Neural cell (in vitro differentiated cells): ENCODE measurements at regions not wholly inside any gene's neighbourhood (a gene's known extent, or its start where the extent isn't known, plus 50 kb on each side); places are given as distances from the start of the nearest gene placed in this dataset.

Experiments
- H2AFZ ChIP-seq: fragments of 200-600, 300-800 bp; sonication (generic), shearing (Covaris generic); 2 replicates; pipeline ENCODE4 v1.6.0; 2014; ENCODE audit warnings: low read depth, mild to moderate bottlenecking, antibody characterized with exemption, low read length, moderate library complexity
- H3F3A ChIP-seq: fragments of 200-600 bp; shearing (Covaris generic); 2 replicates; pipeline ENCODE4 v1.6.1; 2016; ENCODE audit warnings: mild to moderate bottlenecking, moderate library complexity, mixed read lengths, antibody characterized with exemption, low read length; ENCODE audit not compliant: insufficient read depth, poor library complexity, severe bottlenecking
- H3K27ac ChIP-seq: fragments of 200-600, 300-800 bp; sonication (generic), shearing (Covaris generic); 2 replicates; pipeline ENCODE4 v1.5.1; 2014; ENCODE audit warnings: mild to moderate bottlenecking, low read length, moderate library complexity
- H3K27me3 ChIP-seq: fragments of 300-800, 200-600 bp; sonication (generic), shearing (Covaris generic); 2 replicates; pipeline ENCODE4 v1.6.0; 2014; ENCODE audit warnings: mild to moderate bottlenecking, low read depth, low read length, moderate library complexity; ENCODE audit not compliant: insufficient read depth
- H3K36me3 ChIP-seq: fragments of 300-800, 200-600 bp; sonication (generic), shearing (Covaris generic); 2 replicates; pipeline ENCODE4 v1.5.1; 2014; ENCODE audit warnings: mild to moderate bottlenecking, antibody characterized with exemption, low read length, moderate library complexity; ENCODE audit not compliant: insufficient read depth
- H3K4me2 ChIP-seq: fragments of 300-800, 200-600 bp; sonication (generic), shearing (Covaris generic); 2 replicates; pipeline ENCODE4 v1.6.0; 2014; ENCODE audit warnings: mild to moderate bottlenecking, low read length
- H3K4me3 ChIP-seq: fragments of 300-800, 200-600 bp; sonication (generic), shearing (Covaris generic); 2 replicates; pipeline ENCODE4 v1.5.1; 2014; ENCODE audit warnings: mild to moderate bottlenecking, low read length, moderate library complexity
- H3K79me2 ChIP-seq: fragments of 200-600 bp; shearing (Covaris generic); replicated peaks from 2 replicates; pipeline ENCODE4 v1.6.0; 2014; ENCODE audit warnings: mild to moderate bottlenecking, low read length, moderate library complexity; ENCODE audit not compliant: insufficient read depth
- H3K9ac ChIP-seq: fragments of 300-800, 200-600 bp; sonication (generic), shearing (Covaris generic); 2 replicates; pipeline ENCODE4 v1.6.1; 2016; ENCODE audit warnings: mild to moderate bottlenecking, low read length, mixed read lengths
- H3K9me2 ChIP-seq: fragments of 200-600 bp; shearing (Covaris generic); 2 replicates; pipeline ENCODE4 v1.6.1; 2016; ENCODE audit warnings: mild to moderate bottlenecking, low read length, mixed read lengths; ENCODE audit not compliant: insufficient read depth
- H3K9me3 ChIP-seq: fragments of 200-600, 300-800 bp; sonication (generic), shearing (Covaris generic); 2 replicates; pipeline ENCODE4 v1.6.1; 2016; ENCODE audit warnings: mild to moderate bottlenecking, mixed run types, low read length, moderate library complexity, mixed read lengths
- H4K20me1 ChIP-seq: fragments of 200-600 bp; shearing (Covaris generic); 2 replicates; pipeline ENCODE4 v1.6.1; 2016; ENCODE audit warnings: mild to moderate bottlenecking, mixed run types; ENCODE audit not compliant: insufficient read depth
- EP300 ChIP-seq: fragments of 450-650 bp; conservative IDR thresholded peaks from 2 replicates; pipeline ENCODE4 v1.6.1; 2014; ENCODE audit warnings: antibody characterized with exemption, mild to moderate bottlenecking, moderate library complexity; ENCODE audit not compliant: poor library complexity, severe bottlenecking
- EZH2 ChIP-seq: fragments of 200-600, 300-800 bp; shearing (Covaris generic), sonication (generic); IDR thresholded peaks from 2 replicates; pipeline ENCODE4 v1.6.1; 2014; ENCODE audit warnings: antibody characterized with exemption, low read length, borderline replicate concordance, mild to moderate bottlenecking; ENCODE audit not compliant: insufficient read depth, poor library complexity, severe bottlenecking
- MXI1 ChIP-seq: fragments of 450-650 bp; conservative IDR thresholded peaks from 2 replicates; pipeline ENCODE4 v1.6.1; 2014; ENCODE audit warnings: antibody characterized with exemption, mild to moderate bottlenecking; ENCODE audit not compliant: poor library complexity, severe bottlenecking
- POLR2AphosphoS5 ChIP-seq: IDR thresholded peaks from 2 replicates; pipeline ENCODE4 v1.6.1; 2012
- RAD21 ChIP-seq: fragments of 450-650 bp; conservative IDR thresholded peaks from 2 replicates; pipeline ENCODE4 v1.6.1; 2014; ENCODE audit warnings: antibody characterized with exemption, mild to moderate bottlenecking, moderate library complexity
- REST ChIP-seq: IDR thresholded peaks from 2 replicates; pipeline ENCODE4 v1.6.1; 2012; ENCODE audit warnings: borderline replicate concordance
- SMC3 ChIP-seq: fragments of 450-650 bp; conservative IDR thresholded peaks from 2 replicates; pipeline ENCODE4 v1.6.1; 2014; ENCODE audit warnings: antibody characterized with exemption, mild to moderate bottlenecking, moderate library complexity; ENCODE audit not compliant: poor library complexity
- TAF1 ChIP-seq: IDR thresholded peaks from 2 replicates; pipeline ENCODE4 v1.6.1; 2012; ENCODE audit warnings: low read depth
- TF ChIP-seq, protein P1 (sequence below): fragments of 450-650 bp; IDR thresholded peaks from 2 replicates; pipeline ENCODE4 v1.5.1; 2014; ENCODE audit warnings: antibody characterized with exemption, mild to moderate bottlenecking, moderate library complexity; ENCODE audit not compliant: poor library complexity, severe bottlenecking

GRCh38 chr4:66767442-66767841 is 777.9 kb downstream of the CENPC start:
- no peaks in the 10 kb centered on the region for H3K9me3 ChIP-seq
- H3K4me3 ChIP-seq, result no peak overlapping the region
- H3K9ac ChIP-seq, result no peak overlapping the region
- no peaks in the 10 kb centered on the region for H3K27me3 ChIP-seq
- H2AFZ ChIP-seq, result no peak overlapping the region
- H4K20me1 ChIP-seq, result no peaks in the 10 kb centered on the region
- H3K9me2 ChIP-seq, result no peaks in the 10 kb centered on the region
- TF ChIP-seq RAD21 (no peak), POLR2AphosphoS5 (no peak), TAF1 (no peak), MXI1 (no peak), SMC3 (no peak), EZH2 (no peak), REST (no peak), EP300 (no peak)
- TF ChIP-seq, protein P1, sequence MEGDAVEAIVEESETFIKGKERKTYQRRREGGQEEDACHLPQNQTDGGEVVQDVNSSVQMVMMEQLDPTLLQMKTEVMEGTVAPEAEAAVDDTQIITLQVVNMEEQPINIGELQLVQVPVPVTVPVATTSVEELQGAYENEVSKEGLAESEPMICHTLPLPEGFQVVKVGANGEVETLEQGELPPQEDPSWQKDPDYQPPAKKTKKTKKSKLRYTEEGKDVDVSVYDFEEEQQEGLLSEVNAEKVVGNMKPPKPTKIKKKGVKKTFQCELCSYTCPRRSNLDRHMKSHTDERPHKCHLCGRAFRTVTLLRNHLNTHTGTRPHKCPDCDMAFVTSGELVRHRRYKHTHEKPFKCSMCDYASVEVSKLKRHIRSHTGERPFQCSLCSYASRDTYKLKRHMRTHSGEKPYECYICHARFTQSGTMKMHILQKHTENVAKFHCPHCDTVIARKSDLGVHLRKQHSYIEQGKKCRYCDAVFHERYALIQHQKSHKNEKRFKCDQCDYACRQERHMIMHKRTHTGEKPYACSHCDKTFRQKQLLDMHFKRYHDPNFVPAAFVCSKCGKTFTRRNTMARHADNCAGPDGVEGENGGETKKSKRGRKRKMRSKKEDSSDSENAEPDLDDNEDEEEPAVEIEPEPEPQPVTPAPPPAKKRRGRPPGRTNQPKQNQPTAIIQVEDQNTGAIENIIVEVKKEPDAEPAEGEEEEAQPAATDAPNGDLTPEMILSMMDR, result no peak
- H3K27ac ChIP-seq, result no peak overlapping the region
- no peaks in the 10 kb centered on the region for H3K79me2 ChIP-seq
- H3K36me3 ChIP-seq, result no peaks in the 10 kb centered on the region
- H3K4me2 ChIP-seq, result no peak overlapping the region
- H3F3A ChIP-seq, result no peaks in the 10 kb centered on the region

DNA sequence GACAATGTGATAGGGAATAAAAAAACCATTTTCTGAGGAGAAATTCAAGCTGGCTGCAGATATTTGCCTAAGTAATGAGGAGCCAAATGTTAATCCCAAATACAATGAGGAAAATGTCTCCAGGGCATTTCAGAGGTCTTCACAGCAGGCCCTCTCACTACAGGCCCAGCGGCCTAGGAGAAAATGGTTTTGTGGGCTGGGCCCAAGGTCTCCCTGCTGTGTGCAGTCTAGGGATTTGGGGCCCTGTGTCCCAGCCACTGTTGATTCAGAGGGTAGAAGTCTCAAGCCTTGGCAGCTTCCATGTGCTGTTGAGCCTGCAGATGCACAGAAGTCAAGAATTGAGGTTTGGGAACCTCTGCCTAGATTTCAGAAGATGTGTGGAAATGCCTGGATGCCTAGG is 778.7 kb downstream of the CENPC start:
- Histone ChIP-seq H3F3A (no peaks in the 10 kb centered on the region), H3K27me3 (no peaks in the 10 kb centered on the region), H2AFZ (no peak overlapping the region), H3K4me3 (no peak overlapping the region), H3K9ac (no peak overlapping the region), H4K20me1 (no peaks in the 10 kb centered on the region), H3K9me3 (no peaks in the 10 kb centered on the region), H3K79me2 (no peaks in the 10 kb centered on the region), H3K36me3 (no peaks in the 10 kb centered on the region), H3K4me2 (no peak overlapping the region), H3K9me2 (no peaks in the 10 kb centered on the region), H3K27ac (no peak overlapping the region)
- TF ChIP-seq, protein P1, result no peak
- TF ChIP-seq EP300 (no peak), REST (no peak), MXI1 (no peak), TAF1 (no peak), POLR2AphosphoS5 (no peak), SMC3 (no peak), RAD21 (no peak), EZH2 (no peak)
